Spleen (tissue), 11 donors: ENCODE measurements at regions not wholly inside any gene's neighbourhood (a gene's known extent, or its start where the extent isn't known, plus 50 kb on each side); places are given as distances from the start of the nearest gene placed in this dataset.

Experiments
- DNase-seq: peaks from one replicate; pipeline ENCODE4 v3.0.0-alpha.2; 2020
- H3K27ac ChIP-seq, 8 donors: fragments of 200-600 bp; sonication (generic) in 7 of 8; 1 replicate in 4 of 8; 2 replicates in 4 of 8; pipeline versions ENCODE4 v1.5.0 to v1.8.0; 2016 to 2021; ENCODE audit warnings: inconsistent platforms in 4 of 8, mild to moderate bottlenecking in 4 of 8, moderate library complexity in 1 of 8
- H3K27me3 ChIP-seq, 7 donors: fragments of 200-600 bp; sonication (generic) in 6 of 7; replicated peaks in 1 of 7; 1 replicate in 4 of 7; 2 replicates in 3 of 7; pipeline versions ENCODE4 v1.5.0 to v1.8.0; 2016 to 2021; ENCODE audit warnings: inconsistent platforms in 3 of 7, mild to moderate bottlenecking in 1 of 7
- H3K36me3 ChIP-seq, 6 donors: fragments of 200-600 bp; sonication (generic) in 5 of 6; 1 replicate in 4 of 6; 2 replicates in 2 of 6; pipeline versions ENCODE4 v1.5.0 to v1.8.0; 2016 to 2021; ENCODE audit warnings: inconsistent platforms in 2 of 6
- H3K4me1 ChIP-seq, 6 donors: fragments of 200-600 bp; sonication (generic) in 5 of 6; 1 replicate in 3 of 6; 2 replicates in 3 of 6; pipeline versions ENCODE4 v1.5.0 to v1.8.0; 2016 to 2021; ENCODE audit warnings: inconsistent platforms in 3 of 6
- H3K4me3 ChIP-seq, 8 donors: fragments of 200-600 bp; sonication (generic) in 7 of 8; 1 replicate in 4 of 8; 2 replicates in 4 of 8; pipeline versions ENCODE4 v1.5.0 to v1.8.0; 2016 to 2021; ENCODE audit warnings: inconsistent platforms in 4 of 8, mild to moderate bottlenecking in 4 of 8, moderate library complexity in 2 of 8
- H3K9me3 ChIP-seq, 8 donors: fragments of 200-600 bp; sonication (generic) in 7 of 8; 1 replicate in 4 of 8; 2 replicates in 4 of 8; pipeline versions ENCODE4 v1.5.0 to v1.8.0; 2016 to 2021; ENCODE audit warnings: inconsistent platforms in 4 of 8
- CTCF ChIP-seq, 11 experiments: fragments of 200-600 bp in 7 of 11; fragments of 450-650 bp in 4 of 11; sonication (generic) in 4 of 11; IDR thresholded peaks in 8 of 11; conservative IDR thresholded peaks in 3 of 11; 1 replicate in 7 of 11; 2 replicates in 4 of 11; pipeline versions ENCODE4 v1.4.0 to v1.8.0; 2016 to 2021; ENCODE audit warnings: antibody characterized with exemption in 11 of 11, inconsistent platforms in 4 of 11, mild to moderate bottlenecking in 1 of 11
- POLR2A ChIP-seq, 3 donors: fragments of 450-650 bp; IDR thresholded peaks; one replicate each; pipeline ENCODE4 v1.5.1; 2017; ENCODE audit warnings: antibody characterized with exemption in 3 of 3, mild to moderate bottlenecking in 1 of 3
- POLR2AphosphoS5 ChIP-seq, 3 donors: sonication (generic); formaldehyde crosslinking; IDR thresholded peaks; one replicate each; pipeline ENCODE4 v1.5.1; 2017; ENCODE audit warnings: antibody characterized with exemption in 3 of 3
- WGBS, 5 donors: extraction: QIAGEN DNeasy Blood & Tissue Kit in 3 of 5; methylation state at CpG; one replicate each; pipeline versions ENCODE4 v1.1.5 to v1.1.7; 2013 to 2018; 5-methylcytosine and 5-hydroxymethylcytosine counted together
- intact Hi-C: fragments of 100-400 bp; cut with DNase I; formaldehyde crosslinking; loops from one replicate; pipeline ENCODE4 v1.15.0; 2023; ENCODE audit warnings: low total_unique reads
- donor health status: healthy with polysubstance abuse.
- donor health status: DM: no; HTN: no; CAD: no; lungs with moderate emphysema.
- donor health status: DM: no; HTN: no; CAD: no.
- donor health status: Bipolar disorder and iron deficiency.
- donor health status: healthy.
- donor health status: DM: no; HTN: no; CAD: no.
- donor health status: DM: yes; HTN: yes; CAD: no.

- H3K27me3 ChIP-seq, result no peaks in the 10 kb centered on the region
- TF ChIP-seq CTCF (IDR thresholded peaks at IDR 0.05 in 8 of 11, conservative IDR thresholded peaks at IDR 0.05 in 3 of 11) (no peak), POLR2AphosphoS5 (IDR thresholded peaks at IDR 0.05) (no peak)
- no peaks in the 10 kb centered on the region for H3K4me1 ChIP-seq
- no peak for DNase-seq
- H3K4me3 ChIP-seq, result no peak overlapping the region
- H3K9me3 ChIP-seq, result no peaks in the 10 kb centered on the region
- intact Hi-C loops, result no loop called here
- WGBS, 5 donors, result 57 to 85% (median 81%) methylated on average over 6 of the region's 6 CpGs
- H3K36me3 ChIP-seq, result no peaks in the 10 kb centered on the region
- no peak overlapping the region for H3K27ac ChIP-seq
Observed at GRCh38 chr9:95788521-95788991, 86.9 kb upstream of the ERCC6L2 start.

DNA sequence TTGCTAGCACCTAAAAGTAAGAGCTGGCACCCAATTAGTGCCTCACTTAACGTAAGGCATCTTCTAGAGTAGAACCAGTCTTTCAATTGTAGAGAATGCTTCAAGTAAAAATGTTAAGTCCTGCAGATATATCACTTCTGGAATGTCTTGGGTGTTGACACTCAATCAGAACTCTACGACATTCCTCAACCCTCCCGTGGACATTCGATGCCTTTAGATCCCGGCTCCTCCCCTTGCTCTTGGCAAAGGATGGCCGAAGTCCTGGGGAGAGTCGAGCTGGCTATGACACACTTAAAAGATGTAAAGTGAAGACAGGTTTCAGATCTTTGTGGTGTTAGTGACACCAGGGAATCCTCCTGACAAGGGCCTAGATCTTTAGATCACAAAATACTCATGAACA lies 87.5 kb upstream of the ERCC6L2 start:
- Histone ChIP-seq H3K9me3 (no peaks in the 10 kb centered on the region), H3K4me1 (no peaks in the 10 kb centered on the region), H3K27ac (no peak overlapping the region), H3K36me3 (no peaks in the 10 kb centered on the region), H3K4me3 (no peak overlapping the region), H3K27me3 (no peaks in the 10 kb centered on the region)
- intact Hi-C loops, result no loop called here
- WGBS, 5 donors, result 73 to 89% (median 78%) methylated on average over 7 of the region's 7 CpGs
- TF ChIP-seq POLR2A (IDR thresholded peaks at IDR 0.05), result no peak
- TF ChIP-seq POLR2AphosphoS5 (IDR thresholded peaks at IDR 0.05), result no peak
- no peak for TF ChIP-seq CTCF (IDR thresholded peaks at IDR 0.05 in 8 of 11, conservative IDR thresholded peaks at IDR 0.05 in 3 of 11)
- no peak for DNase-seq

- Histone ChIP-seq H3K27ac (no peak overlapping the region), H3K9me3 (no peaks in the 10 kb centered on the region), H3K27me3 (no peaks in the 10 kb centered on the region), H3K4me3 (no peak overlapping the region), H3K36me3 (no peaks in the 10 kb centered on the region), H3K4me1 (no peaks in the 10 kb centered on the region)
- 88 to 95% (median 94%) methylated on average over 3 of the region's 3 CpGs for WGBS, 5 donors
- no peak for DNase-seq
- TF ChIP-seq CTCF (IDR thresholded peaks at IDR 0.05 in 8 of 11, conservative IDR thresholded peaks at IDR 0.05 in 3 of 11), result no peak
- TF ChIP-seq POLR2AphosphoS5 (IDR thresholded peaks at IDR 0.05), result no peak
- TF ChIP-seq POLR2A (IDR thresholded peaks at IDR 0.05), result no peak
- intact Hi-C loops, result no loop called here
Observed at GRCh38 chr9:95785209-95785608, 90.3 kb upstream of the ERCC6L2 start.

DNA sequence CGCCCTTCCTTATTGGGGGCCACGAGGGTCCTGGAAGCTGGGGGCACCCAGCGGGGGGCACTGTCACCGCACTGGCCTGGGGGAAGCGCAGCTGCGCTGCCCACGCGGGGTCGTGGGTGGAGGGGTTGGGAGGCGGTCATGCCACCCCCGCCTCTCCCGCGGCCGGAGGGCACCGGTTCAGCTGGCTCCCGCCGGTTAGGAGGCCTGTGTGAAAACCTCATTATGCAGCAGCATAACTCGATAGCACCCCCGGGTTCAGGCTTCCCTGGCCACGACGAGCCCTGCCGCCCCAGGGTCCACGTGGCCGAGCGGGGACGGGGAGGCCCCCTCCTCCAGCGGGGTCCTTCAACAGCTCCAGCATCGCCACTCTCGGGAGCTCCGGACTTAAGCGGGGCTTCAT lies 91.2 kb upstream of the ERCC6L2 start:
- DNase-seq, result no peak
- no peak overlapping the region for H3K4me3 ChIP-seq
- no peaks in the 10 kb centered on the region for H3K4me1 ChIP-seq
- intact Hi-C loops, result no loop called here
- no peak for TF ChIP-seq POLR2A (IDR thresholded peaks at IDR 0.05)
- no peak for TF ChIP-seq POLR2AphosphoS5 (IDR thresholded peaks at IDR 0.05)
- no peak for TF ChIP-seq CTCF (IDR thresholded peaks at IDR 0.05 in 8 of 11, conservative IDR thresholded peaks at IDR 0.05 in 3 of 11)
- H3K27ac ChIP-seq, result no peak overlapping the region
- no peaks in the 10 kb centered on the region for H3K36me3 ChIP-seq
- no peaks in the 10 kb centered on the region for H3K27me3 ChIP-seq
- 89 to 94% (median 92%) methylated on average over 15 to 31 of the region's 31 CpGs for WGBS, 5 donors
- no peaks in the 10 kb centered on the region for H3K9me3 ChIP-seq
